Adrenal gland (tissue), 5 donors: ENCODE measurements at regions not wholly inside any gene's neighbourhood (a gene's known extent, or its start where the extent isn't known, plus 50 kb on each side); places are given as distances from the start of the nearest gene placed in this dataset.

Source experiments
- POLR2A ChIP-seq, 2 donors: fragments of 450-650 bp; IDR thresholded peaks; one replicate each; pipeline ENCODE4 v1.6.1; 2017; ENCODE audit warnings: antibody characterized with exemption in 2 of 2, mild to moderate bottlenecking in 2 of 2, moderate library complexity in 1 of 2
- TF ChIP-seq, protein P1 (sequence below), 6 experiments: fragments of 450-650 bp in 4 of 6; fragments of 200-600 bp in 2 of 6; sonication (generic) in 1 of 6; IDR thresholded peaks; 1 replicate in 5 of 6; 2 replicates in 1 of 6; pipeline versions ENCODE4 v1.5.1 to v1.8.0; 2016 to 2021; ENCODE audit warnings: antibody characterized with exemption in 6 of 6, mild to moderate bottlenecking in 2 of 6, moderate library complexity in 1 of 6
- donor health status: DM: no; HTN: no; CAD: no.

DNA sequence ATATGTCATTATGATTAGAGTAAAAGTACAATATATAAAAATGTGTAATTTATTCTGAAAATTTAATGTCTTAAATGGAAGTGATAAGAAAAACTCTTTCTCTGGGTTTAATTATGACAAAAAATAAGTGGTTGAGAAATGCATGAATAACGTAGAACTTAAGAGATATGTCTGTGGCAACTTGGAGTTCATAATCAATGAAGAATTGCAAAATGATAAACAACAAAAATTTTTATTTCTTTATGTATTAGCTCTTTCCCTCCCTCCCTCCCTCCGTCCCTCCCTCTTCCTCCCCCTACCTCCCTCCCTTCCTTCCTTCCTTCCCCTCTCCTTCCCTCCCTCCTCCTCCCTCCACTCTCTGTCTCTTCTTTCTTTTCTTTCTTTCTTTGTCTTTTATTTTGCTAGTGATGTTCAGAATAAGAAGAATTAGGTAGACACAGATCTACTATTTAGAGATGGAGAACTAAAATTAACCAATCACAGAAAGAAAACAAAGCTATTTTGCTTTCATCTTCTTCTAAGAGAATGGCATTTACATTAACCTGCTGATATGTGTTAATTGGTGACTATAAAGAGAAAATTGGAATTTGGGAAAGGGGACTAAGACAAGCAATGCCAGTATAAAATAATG lies 96.3 kb upstream of the PDC start:
- TF ChIP-seq POLR2A (IDR thresholded peaks at IDR 0.05): no peak
- TF ChIP-seq, protein P1, sequence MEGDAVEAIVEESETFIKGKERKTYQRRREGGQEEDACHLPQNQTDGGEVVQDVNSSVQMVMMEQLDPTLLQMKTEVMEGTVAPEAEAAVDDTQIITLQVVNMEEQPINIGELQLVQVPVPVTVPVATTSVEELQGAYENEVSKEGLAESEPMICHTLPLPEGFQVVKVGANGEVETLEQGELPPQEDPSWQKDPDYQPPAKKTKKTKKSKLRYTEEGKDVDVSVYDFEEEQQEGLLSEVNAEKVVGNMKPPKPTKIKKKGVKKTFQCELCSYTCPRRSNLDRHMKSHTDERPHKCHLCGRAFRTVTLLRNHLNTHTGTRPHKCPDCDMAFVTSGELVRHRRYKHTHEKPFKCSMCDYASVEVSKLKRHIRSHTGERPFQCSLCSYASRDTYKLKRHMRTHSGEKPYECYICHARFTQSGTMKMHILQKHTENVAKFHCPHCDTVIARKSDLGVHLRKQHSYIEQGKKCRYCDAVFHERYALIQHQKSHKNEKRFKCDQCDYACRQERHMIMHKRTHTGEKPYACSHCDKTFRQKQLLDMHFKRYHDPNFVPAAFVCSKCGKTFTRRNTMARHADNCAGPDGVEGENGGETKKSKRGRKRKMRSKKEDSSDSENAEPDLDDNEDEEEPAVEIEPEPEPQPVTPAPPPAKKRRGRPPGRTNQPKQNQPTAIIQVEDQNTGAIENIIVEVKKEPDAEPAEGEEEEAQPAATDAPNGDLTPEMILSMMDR (IDR thresholded peaks at IDR 0.05): no peak
